NCI-H2171 (cell line): ENCODE measurements at regions not wholly inside any gene's neighbourhood (a gene's known extent, or its start where the extent isn't known, plus 50 kb on each side); places are given as distances from the start of the nearest gene placed in this dataset.

Source experiments
- DNase-seq: peaks from one replicate; lab custom pipeline; 2025; lab: John Stamatoyannopoulos, UW

DNA sequence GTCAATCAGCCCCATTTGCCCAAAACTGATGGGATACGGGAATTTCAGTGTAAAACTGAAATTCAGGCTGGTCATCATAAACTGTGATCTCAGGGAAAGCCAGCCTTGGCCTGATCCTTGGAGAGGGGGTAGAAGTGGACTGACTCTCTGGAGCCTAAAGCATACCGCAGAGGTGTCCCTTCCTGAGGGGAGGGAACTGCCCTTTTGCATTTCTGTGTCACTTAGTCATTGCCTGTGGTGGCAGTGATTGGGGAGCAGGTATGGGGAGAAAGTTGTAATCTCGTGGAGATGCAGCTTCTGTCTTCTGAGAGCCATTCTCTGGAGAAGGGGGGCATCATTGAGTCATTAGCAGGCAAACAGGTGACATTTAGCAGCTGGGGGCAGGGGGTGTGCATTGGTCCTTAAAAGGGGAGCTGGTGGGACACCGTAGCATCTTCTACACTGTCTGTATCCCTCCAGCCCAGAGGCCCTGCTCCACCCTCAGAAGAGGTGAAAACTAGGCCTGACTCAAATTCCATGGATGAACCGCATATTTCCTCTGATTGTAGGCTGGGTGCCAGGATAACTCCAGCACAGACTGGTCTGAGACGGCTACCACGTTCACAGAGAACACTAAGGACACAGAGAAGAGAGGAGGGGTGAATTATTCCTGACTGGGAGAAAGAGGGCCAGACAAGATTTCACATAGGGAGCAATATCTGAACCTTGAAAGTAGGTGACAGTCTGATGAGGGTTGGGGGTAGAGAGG lies 143.3 kb downstream of the SEC61B start:
- DNase-seq: no peak

DNA sequence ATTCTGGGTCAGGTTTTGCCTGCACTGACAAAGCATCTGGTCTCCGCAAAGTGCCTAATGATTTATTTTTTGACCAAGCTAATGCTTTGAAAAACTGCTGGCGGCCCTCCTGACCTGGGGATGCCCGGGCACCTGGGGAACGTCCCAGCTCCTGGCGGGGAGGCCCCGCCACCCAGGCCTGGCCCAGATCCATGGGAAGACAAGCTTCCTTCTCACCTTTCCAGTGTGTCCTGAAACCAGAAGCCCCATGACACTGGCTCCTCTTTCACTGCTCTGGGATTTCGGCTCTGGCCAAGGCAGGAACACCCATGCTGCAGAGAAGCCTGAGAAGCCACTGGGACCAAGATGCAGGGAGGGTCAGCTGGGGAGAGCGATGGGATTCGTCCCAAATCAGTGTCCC lies 144.1 kb downstream of the SEC61B start:
- DNase-seq: no peak

DNA sequence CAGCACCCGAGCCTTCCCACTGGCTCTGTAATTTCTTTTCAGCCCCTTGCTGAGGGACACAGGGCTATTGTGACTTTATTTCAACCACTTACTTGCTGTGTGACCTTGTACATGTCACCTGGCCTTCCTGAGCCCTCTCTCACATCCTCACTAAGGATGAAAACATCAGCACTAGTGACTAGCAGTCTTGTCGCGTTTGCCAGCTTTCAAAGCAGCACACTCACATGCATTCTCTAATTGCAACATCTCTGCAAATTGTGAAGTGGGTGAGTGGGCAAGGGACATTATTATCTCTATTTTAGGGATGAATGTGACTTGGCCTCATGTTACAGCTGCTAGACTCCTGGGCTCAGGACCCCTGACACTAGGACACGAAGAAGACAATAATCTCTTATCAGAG lies 144.5 kb downstream of the SEC61B start:
- DNase-seq: no peak

DNA sequence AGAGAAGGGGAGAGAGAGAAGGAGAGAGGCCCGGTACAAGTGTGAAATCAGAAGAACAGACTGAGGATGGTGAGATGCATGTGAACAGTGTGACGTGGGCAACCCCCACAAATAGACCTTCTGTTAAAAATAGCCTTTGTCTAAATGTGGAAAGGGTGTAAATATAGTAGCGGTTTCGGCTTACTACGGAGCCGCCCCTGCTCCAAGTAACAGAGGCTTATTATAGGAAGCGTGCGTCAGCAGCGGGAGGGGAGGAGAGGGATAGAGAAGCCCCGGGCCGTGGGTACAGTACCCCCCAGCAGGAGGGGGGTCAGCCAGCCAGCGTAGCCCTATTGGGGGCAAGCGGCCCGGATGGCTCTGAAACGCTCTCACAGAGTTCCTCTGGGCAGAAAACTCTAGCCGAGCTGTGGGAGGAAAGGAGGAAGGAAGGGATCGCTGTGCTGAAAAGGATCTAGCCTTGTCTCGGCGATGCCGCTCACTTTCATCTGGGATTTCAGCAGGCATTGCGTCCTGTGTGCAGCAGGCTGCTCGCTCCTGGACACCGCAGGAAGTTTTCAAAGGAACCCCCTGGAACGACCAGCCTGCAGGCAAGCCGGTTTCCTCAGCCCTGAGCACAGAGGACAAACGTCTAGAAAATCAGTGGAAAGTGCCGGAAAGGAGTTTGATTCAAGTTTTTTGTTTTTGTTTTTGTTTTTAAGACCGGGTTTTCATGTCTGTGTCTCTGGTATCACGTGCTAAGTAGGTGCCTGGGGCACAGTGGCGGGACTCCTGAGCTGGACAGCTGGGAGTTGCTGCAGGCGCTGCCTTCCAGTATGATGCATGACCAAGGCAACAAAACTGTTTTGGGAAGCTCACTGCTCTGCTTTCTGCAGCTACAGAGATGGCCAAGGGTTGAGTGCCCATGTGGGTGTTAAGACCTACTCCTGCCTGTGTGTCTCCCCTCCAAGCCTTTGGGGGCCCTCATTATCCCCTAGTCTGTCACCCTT lies 146.6 kb downstream of the SEC61B start:
- DNase-seq: no peak

DNA sequence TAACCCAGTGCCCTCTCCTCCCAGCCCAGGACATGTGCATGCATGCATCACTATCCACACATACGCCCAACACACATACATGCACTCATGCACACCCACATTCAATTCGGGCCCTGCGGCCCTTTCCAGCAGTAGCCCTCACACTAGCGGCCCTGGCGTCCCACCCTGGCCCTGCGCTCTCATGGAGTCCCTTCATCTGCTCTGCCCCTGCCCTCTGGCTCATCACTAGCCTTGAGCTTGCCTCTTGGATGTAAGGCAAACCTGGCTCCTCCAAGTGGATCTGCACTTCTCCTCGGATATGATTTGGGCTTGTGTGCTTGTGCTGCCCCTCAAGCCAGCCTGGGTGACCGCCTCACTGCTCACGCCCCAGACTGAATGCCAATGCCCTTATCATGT lies 147.2 kb downstream of the SEC61B start:
- no peak for DNase-seq

DNA sequence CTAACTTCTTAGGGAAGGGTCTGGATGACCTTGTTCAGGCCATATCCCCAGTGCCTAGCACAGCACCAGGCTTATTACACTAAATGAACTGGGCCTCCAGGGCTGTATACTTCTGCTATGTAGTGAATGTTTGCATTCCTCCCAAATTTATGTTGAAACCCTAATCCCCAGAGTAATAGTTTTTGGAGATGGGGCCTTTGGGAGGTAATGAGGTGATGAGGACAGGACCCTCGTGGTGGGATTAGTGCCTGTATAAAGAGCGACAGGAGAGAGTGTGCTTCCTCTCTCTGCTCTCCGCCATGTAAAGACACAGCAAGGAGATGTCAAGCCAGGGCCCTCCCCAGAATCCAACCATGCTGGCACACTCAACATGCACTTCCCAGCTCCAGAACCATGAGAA lies 148.3 kb downstream of the SEC61B start:
- DNase-seq: no peak

DNA sequence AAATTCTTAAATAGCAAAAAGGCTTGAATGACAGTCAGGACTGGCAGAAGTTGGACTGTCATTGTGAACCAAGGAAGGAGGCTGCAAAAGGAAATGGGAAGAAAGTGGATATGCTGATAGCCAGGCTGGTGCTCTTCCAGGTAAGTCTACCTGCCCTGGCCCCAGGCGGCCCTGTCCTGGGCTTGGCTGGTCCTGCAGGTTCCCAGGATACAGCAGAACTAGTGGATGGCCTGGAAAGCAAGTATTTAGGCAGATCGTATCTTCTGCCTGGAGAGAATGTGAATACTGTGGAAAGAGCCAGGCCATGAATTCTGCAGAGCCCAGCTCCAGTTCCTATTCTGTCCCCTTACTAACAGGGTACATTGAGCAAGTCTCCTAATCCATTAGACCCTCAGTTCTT lies 149.3 kb downstream of the SEC61B start:
- DNase-seq: no peak

DNA sequence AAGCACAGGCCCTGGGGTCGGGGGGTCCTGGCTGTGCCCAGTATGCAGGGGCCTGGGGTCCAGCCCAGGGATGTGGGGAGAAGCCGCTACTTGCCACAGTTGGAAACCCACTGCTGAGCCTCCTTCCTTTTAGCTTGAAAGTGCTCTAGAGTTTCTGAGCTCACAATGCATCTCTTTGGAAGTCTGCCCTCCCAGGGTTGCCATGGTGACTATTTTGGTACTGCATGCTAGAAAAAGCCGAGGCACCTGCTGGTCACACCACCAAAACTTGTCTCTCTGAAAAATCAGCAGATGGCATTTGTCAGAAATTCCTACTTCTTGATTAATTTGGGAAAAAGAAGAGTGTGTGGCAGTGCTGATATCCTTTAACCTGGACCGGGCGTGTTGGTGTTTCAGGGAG lies 151.8 kb downstream of the SEC61B start:
- DNase-seq: no peak

DNA sequence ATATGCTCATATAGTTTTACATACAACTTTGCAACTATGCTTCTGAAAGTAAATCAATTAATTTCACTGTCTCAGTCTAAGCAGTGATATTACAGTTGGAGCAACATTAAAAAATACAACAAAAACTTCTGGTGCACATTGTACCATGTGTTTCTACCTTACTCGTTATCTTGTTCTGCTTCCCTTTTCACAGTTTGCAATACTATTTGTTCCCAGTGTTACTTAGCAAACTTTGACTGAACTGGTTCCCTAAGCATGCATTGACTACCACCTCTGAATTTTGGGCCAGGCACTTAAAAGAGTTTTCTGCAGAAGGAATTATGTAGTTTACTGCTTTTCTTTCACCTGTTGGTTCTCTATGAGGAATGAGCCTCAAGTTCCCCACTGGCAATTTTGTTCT lies 152.7 kb downstream of the SEC61B start:
- DNase-seq: no peak

DNA sequence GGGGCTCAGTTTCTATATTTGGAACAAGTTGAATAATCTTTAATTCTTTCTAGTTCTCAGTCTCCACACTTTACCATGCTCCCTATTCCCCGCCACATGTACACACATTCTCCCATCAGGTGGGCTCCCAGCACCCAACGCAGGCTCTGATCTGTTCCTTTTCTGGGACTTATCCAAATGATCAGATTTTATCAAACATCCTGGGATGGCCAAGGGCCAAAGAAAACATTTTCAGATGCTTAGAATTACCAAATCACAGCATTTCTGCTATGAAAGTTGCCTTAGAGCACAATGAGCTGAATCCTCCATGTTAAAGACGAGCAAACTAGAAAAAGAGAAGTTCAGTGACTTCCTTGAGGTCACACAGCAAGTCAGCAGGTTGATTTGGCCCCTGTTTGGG lies 153.4 kb downstream of the SEC61B start:
- DNase-seq: no peak

DNA sequence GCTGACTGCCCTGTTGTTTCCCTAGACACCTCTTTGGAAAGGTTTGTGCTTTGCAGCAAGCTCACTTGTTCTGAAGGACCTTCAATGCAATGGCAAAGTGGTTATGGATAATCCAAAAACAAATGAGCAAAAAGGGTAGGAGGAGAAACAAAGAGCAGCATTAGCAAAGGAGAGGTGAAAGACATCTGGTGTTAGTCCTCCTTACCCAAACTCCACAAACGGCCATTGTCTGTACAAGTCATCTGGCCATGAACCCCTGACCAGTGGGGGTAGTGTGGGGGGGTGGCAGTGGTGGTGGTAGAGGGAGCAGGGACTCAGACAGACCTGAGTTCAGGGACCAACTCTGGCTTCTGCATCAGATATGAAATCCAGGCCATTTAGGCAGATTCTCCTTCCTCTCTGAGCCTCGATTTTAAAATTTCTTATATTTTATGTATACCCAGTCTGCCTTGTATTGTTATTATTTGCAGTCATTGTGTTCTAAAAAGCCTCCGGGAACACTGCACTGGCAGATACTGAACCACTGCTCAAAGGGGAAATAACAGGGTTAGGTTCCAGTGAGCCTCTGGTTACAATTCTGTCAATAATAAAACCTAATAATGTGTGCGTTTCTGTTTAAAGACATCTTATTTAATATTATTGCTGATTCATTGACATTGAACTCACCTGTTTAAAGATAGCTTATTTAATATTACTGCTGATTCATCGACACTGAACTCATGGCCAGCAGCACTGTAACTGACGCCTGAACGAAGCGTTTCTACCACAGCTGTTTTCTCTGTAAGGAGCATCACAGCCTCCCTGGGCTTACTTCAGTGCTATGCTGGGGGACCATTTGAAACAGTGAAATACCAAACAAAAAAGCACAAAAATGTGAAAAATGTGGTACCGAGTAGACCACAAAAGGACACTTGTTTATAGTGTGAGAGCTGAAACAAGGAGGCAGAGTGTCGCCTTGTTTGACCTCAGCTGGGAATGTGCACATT lies 156.0 kb downstream of the SEC61B start:
- DNase-seq: no peak

DNA sequence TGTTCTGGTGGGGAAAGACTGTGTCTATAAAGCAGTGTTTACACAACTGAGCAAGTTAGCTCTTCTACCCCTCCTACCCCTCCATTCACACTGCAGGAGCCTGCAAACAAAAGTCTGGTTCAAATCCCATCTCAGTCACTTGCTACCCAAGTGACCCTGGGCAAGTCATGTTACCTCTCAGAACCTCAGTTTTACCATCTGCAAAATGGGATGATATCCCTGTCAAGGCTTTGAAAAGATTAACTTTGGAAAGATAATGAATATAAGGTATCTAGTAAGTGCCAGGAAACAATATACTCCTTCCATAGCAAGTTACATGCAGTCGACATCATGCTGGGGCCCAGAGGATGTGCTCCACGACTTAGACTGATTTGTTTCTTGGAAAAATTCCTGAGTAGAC lies 161.5 kb downstream of the SEC61B start:
- DNase-seq: no peak

DNA sequence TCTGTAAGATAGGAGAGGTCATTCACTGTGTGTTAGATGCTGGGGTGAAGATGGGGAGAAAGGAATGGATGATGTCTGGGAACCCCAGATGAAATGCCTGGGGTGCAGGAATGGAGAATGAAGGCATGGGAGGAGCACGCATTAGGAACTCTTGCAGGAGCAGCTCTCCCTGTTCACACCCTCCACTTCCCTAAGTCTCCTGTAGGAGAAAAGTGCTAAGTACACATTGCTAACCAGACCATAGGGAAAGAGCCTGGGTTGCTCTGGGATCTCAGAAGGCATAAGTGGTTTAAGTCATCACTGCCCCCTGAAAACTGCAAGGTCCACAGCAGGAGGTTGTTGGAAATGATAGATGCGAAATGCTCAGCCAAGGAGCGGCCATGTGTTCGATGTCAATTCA lies 163.1 kb downstream of the SEC61B start:
- no peak for DNase-seq

DNA sequence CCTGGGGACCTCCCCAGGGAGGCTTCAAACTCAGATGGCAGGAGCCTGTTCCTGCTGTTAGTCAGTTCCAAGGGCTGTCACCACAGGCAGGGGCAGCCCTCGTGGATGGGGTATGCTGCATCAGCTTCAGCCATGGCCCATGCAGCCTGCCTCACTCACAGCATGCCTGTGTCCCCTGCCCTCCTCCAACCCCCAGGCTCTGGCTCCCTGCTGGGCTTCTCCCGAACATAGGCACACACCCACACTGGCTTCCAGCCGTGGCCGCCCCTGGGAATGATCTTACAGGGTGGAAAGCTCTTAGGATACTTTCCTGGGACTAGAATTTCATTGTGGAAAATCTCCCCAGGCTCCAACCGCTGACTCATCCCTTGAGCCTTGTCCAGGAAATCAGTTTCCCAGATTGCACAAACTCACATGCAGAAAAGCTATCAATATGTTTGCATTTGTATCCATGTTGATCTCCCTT lies 163.8 kb downstream of the SEC61B start:
- peak; percentile 56 for DNase-seq

DNA sequence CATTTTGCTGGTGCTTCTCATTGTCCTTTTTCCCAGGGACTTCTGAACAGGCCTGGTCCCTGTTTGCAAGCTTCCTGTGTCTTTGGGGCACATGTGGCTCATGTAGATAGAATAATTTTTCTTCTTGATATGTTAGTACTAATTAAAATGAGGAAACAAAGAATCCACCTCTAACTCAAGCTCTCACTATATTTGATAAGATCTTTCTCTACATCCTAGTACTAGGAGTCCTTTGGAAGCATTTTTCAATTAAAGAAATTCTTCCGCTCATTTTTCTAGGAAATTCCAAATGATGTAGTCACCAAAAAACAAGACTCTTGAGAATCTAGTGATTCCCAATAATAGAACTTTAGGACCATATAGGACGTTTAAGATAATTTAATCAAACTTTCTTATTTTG lies 165.3 kb downstream of the SEC61B start:
- DNase-seq: no peak

DNA sequence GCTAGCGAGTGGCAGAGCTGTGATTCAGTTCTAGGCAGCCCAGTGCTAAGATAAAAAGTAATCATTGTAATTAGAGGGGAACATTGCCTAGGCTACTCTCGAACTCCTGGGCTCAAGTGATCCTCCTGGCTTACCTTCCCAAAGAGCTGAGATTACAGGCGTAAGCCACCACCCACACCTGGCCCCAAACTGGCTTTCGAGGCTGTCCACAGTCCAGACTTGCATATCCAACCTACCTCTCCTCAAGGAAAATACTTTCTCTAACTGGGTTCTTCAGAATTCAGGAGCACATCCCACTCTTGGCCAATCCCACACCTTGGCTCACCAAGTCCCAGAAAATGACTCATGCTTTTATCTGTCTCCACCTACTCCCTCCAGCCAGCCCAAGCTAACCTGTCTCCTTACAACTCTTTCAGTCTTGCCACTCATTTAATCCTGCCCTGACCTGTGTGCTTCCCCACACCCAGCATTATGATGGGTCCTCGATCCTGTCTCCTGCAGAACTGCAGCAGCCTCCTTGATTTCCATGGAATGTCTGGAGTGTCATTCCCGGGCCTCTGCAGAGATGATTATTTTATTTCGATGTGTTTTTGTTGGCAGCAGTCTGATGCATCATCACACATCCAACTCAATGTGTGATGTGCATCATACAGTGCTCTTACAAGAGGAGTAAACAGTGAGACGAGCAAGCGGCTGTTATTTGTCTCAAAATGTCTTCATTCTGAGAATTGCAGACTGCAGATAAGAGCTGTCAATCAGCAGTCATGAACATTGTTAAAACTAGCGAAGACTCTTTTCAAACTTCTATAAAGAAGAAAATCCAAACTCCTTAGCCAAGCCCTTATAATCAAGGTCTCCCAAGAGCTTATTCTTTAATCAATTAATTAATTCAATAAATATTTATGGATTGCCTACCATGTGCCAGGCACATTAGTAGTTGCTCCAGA lies 167.3 kb downstream of the SEC61B start:
- no peak for DNase-seq

DNA sequence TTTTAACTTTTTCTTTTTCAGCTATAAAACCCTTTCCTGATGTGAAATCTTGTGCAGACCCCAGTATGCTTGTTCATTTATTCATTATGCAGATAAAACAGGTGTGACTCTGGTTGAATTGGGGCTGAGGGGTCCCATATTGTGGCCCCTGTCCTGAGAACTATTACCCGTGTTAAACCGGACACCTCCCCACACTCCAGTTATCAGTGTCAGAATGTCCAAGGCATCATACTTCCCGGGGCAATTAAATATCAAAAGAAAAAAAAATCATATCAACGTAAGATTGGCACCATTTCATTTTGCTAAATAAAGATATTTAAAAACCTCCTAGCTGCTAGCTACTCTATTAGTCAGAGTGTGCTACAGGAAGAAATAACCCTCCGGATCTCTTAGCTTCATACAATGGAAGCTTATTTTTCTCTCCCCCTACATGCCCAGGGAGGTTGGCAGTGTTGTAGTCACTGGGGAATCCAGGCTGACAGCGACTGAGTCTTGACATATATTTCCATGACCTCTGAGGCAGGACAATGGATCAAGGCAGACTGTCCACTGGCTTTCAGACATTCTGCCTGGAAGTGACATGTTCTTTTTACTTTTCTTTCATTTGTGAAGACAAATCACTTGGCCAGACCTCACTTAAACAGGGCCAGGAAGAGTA lies 170.0 kb downstream of the SEC61B start:
- no peak for DNase-seq

DNA sequence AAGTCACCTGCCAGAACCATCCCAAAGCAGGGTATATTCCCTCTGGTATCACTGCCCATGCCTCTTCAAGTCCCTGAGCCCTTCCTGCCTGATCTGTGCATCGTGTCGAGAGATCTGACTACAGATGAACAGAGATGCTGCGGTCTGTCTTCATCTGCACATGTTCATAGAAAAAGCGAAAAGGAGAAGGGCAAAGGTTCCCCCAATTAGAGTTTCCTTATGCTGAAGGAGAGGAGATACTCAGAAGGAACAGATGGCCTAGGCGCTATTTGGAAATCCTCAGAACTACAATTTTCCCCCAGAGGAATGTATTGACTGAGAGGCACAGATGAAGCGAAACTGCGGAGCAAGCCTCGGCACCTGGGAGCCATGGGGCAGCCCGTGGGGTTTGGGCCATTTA lies 170.9 kb downstream of the SEC61B start:
- peak; percentile 65 for DNase-seq

DNA sequence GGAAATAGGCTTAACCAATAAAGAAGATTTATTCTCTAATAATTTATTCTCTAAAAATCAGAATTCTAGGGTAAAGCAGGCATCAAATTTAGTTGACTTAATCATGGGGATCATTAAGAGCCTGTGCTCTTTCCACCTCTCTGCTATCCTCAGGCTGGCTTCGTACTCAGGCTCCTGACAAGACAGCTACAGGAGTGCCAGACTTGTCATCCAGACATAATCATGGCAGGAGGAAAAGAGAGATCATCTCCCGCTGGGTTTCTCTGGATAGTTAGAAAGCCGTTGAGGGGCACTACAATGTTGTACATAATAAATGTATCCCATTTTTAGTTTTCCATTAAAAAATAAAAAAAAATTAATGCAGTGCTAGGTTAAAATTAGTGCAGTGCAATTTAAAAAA lies 171.9 kb downstream of the SEC61B start:
- no peak for DNase-seq

DNA sequence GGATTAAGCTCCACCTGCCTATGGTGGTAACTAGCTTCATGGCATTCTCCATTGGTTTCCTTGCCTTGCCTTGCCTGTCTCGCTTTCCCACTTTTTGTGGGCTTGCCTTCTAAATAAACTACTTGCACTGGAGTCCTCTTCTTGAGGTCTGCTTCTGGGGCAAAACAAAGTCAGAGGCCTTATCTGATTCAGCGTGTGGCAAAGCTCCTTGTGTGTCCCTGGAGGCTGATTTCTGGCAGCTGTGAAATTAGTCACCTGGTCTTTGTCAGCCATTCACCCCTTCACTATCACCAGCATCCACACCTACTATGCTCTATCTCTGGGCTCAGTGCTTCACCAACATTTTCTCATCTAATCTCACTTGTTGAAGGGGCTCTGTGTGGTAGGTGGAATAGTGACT lies 176.2 kb downstream of the SEC61B start:
- DNase-seq: no peak
